WTC11 (cell line): ENCODE measurements at regions not wholly inside any gene's neighbourhood (a gene's known extent, or its start where the extent isn't known, plus 50 kb on each side); places are given as distances from the start of the nearest gene placed in this dataset.

Source experiments
- CTCF ChIP-seq: fragments of 200-600 bp; IDR thresholded peaks from 2 replicates; pipeline ENCODE4 v1.8.0; 2022; ENCODE audit warnings: antibody characterized with exemption
- ESRRA ChIP-seq: sonication (generic); formaldehyde crosslinking; IDR thresholded peaks from 2 replicates; pipeline ENCODE4 v1.8.1; 2022; ENCODE audit warnings: mild to moderate bottlenecking, missing genetic modification reagents, borderline replicate concordance
- MYBL2 ChIP-seq: sonication (generic); formaldehyde crosslinking; IDR thresholded peaks from 2 replicates; pipeline ENCODE4 v1.8.1; 2023; ENCODE audit warnings: mild to moderate bottlenecking, moderate library complexity, missing genetic modification reagents
- NFYB ChIP-seq: sonication (generic); formaldehyde crosslinking; conservative IDR thresholded peaks from 2 replicates; pipeline ENCODE4 v1.8.0; 2022; ENCODE audit warnings: low read depth, missing genetic modification reagents

- TF ChIP-seq ESRRA (CRISPR knock-in tag) (no peak), CTCF (no peak), MYBL2 (CRISPR knock-in tag) (no peak), NFYB (CRISPR knock-in tag) (no peak)
Measured at GRCh38 chr16:86215979-86216585, 294.2 kb upstream of the FOXF1 start.
